HG03135 (cell line): ENCODE measurements at regions not wholly inside any gene's neighbourhood (a gene's known extent, or its start where the extent isn't known, plus 50 kb on each side); places are given as distances from the start of the nearest gene placed in this dataset.

Source experiments
- ATAC-seq: cut with Tn5 transposase; IDR thresholded peaks from one replicate; pipeline ENCODE4 v1.9.1; 2021; ENCODE audit warnings: mild to moderate bottlenecking, moderate library complexity; ENCODE audit not compliant: unreplicated experiment

DNA sequence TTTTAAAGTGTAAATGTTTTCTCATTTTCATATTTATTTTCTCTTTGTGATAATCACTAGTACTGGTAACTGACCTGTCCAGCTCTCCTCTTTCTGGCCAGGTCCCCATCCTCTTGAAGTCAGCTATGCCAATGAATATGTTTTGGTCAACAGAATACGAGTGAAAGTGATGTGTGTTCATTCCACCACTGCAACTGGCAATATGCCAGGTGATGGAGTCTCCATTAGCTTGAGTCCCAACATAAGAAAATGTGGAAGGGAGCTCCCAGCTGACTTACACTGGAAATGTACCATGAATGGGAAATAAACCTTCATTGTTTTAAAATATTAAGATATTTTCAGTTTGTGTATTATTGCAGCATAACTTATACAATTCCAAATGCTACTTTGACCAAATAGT, 75.8 kb downstream of the CCDC34 start:
- no peak for ATAC-seq

GRCh38 chr11:27285761-27286160, 77.3 kb downstream of the CCDC34 start:
- no peak for ATAC-seq

GRCh38 chr11:27282806-27283205, 80.2 kb downstream of the CCDC34 start:
- ATAC-seq = no peak

DNA sequence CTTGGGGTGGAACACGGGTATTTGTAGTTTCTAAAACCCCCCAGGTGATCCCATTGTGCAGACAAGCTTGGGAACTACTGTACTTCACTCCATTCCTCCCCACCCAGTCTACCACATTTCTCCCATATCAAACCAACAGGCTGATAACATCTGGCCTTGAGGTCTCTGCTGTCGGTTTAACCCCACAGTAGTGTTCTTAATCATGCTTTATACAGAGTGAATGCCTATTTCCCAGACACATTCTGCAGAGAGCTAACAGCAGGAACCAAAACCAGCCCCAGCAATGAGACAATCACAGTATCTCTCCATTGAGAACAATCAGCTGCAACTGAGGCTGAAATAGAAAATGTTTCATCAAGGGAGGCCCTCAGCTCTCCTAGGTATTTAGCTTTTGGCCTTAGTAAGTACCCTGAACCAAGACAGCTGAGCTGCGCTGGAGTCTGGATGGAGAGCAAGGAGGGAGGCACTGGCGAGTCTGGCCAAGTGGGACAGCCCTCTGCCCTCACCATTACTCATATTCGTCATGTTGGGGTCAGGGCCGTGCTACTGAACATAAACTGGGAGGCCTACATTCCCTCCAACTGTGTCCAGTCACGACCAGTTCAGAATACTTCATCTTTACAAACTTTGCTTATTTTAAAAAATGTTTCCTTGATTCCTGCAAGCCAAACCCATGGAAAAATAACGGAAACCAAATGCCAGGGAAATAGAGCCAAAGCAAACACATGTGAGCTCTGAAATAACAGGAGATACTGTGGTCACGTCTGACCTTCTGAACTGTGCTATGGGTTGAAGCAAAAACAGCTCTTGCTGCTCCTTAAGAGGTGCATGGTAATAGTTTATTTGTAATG, 81.0 kb downstream of the CCDC34 start:
- no peak for ATAC-seq

DNA sequence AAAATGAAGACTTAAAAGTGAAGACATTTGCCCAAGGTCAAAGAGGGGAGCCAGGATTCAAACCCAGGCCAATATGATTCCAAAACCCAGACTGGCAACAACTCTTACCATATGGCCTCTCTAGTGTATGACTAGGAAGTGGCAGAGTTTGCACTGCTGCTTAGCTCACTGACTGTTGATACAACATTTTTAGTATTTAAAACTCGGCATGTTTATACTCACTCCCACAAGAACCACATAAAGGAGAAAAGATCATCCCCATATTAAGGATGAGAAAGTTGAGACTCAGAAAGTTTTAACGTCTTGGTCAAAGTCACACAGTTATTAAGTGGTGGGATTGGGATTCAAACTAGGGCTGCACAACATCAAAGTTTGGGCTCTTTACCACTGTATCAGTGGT, 81.7 kb downstream of the CCDC34 start:
- ATAC-seq = no peak

DNA sequence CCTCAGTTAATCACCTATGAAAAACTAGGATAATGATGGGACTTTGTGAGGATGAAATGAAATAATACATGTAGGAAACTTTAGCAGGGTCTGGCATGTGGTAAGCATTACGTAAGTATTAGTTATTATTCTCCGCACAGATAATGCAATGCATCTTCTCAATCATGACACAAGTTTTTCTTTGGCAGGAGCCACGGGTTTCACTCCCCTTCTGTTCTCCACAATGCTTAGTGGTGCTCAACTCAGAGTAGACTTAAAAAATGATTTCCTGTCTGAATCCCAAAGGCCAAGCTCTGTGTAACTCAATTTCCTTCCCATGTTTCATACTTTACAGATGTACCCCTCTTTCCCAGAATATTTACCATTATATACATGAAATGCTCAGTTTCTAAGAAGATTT, 82.9 kb downstream of the CCDC34 start:
- no peak for ATAC-seq

DNA sequence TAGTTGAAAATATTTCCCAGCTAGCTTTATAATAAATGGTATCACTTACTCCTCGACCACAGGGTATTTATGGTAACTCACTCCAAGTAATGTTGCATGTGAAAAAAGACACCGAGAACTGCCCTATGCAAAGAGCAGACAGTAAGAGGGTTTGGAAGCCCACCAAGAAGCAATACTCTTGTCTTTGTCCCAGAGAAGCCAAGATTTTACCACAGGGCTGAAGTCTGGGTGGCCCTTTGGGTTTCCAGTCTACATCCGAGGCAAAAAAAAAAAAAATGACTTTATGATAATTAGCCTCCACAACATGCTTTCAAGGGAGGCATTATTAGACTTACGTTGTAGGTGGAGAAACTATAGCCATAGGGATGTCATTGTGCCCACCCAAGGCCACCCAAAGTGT, 83.6 kb downstream of the CCDC34 start:
- ATAC-seq = no peak

DNA sequence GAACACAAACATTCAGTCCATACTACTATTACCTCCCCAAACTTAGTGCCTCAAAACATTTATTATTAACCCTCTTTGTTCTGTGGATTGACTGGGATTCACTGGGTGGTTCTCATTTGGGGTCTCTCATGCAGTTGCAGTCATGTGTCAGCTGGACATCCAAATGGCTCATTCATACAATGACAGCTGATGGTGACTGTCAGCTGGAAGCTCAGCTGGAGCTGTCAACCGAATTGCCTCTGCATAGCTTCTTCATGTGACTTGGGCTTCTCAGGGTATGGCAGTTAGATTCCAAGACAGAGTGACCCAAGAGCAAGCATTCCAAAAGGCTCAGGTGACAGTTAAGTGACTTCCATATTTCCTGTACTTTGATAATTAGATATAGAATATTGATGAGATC, 85.2 kb downstream of the CCDC34 start:
- ATAC-seq = no peak

GRCh38 chr11:27276141-27276540, 86.9 kb downstream of the CCDC34 start:
- ATAC-seq = no peak

DNA sequence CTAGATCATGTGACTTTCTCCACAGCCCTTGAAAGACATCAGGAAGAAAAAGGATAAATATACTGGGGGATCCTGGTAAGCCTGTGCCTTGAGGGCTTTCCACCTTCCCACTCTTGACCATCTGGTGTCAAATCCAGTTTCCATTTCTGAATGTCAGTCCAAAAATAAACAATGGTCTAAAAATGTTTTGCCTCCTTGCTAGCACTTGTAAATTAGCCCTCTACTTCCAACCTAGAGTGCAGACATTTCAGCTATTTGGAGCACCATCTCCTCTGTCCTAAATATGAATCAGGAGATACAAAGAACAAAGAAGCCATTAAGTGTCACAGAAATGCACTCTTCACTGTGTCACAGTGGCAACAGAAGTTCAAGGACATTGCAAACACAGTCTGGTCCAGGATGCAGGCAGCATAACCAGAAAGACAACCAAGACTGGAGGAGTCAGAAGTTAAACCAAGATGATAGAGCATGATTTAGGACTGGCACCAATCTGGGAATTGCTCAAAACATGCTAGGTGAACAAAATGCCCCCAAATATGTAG, 88.1 kb downstream of the CCDC34 start:
- no peak for ATAC-seq

DNA sequence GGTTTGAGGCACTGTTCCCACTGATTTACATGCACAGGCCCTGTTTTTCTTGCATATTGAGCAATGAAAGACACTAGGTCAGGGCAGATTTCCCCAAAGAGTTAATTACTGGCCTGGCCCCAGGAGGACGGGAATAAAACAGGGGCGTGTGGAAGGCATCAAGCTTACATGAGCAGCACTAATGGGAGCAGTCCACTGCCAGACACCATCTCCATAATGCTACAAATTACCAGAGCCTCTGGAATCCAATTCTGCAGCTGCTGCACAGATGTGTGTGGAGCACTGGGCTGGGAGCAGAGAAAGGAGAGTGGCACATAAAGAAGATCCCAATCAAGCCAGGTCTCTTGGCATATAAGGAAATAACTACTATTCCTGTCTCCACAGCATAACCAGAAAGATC, 96.9 kb downstream of the CCDC34 start:
- no peak for ATAC-seq

DNA sequence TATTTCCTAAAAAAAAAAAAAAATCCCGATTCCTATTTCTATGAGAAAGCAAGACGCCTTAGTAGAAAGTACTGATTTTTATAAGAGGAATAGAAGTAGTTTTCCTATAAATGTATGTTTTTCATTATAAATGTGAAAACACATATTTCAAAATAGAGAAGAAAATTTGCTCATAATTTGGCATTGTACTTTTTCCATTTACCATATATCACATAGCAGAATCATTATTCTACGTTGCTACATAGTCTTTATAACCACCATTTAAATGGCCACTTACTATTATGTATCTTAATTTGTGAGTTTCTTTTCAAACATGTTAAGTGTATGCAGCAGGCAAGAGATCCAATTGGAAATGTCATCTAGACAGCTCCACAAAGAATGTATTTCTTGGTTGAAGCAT, 99.0 kb downstream of the CCDC34 start:
- ATAC-seq = no peak

DNA sequence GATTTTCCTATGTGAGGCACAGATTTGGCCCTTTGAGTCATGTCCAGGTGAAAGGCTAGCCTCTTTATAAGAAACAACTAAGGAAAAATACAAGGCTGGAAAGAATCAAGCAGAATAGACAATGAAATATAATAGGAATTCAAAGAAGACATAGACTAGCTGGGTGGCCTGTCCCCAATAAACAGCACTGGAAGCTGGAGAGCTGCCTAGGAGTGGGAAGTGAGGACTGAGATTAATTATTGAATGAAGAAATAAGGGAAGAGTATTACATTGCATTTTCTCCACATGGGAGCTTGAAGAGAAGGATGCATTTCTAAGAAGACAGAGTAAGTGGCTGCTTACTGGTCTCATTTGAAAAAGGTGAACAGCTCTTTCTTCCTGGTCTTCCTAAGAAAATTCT, 100.0 kb downstream of the CCDC34 start:
- no peak for ATAC-seq

- no peak for ATAC-seq
Measured at GRCh38 chr11:27255447-27255828, 107.6 kb downstream of the CCDC34 start.

- no peak for ATAC-seq
Measured at GRCh38 chr11:27254744-27255446, 108.1 kb downstream of the CCDC34 start.

DNA sequence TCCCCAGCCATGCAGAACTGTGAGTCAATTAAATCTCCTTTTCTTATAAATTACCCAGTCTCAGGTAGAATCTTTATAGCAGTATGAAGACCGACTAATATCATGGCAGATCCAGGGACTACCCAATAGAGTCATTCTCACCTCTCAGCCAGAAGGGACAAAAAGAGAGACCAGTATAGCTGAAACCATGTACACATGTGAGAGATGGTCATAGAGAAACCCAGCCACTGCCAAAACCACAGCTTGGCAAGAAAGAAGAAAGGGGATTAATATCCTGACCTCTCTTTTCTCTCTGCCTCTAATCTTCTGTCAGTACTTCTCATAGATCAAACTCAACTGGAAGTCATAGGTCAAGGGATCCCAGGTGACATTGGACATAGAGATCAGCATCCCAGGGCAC, 109.8 kb downstream of the CCDC34 start:
- no peak for ATAC-seq

- ATAC-seq = no peak
Measured at GRCh38 chr11:27250867-27251665, 111.9 kb downstream of the CCDC34 start.

DNA sequence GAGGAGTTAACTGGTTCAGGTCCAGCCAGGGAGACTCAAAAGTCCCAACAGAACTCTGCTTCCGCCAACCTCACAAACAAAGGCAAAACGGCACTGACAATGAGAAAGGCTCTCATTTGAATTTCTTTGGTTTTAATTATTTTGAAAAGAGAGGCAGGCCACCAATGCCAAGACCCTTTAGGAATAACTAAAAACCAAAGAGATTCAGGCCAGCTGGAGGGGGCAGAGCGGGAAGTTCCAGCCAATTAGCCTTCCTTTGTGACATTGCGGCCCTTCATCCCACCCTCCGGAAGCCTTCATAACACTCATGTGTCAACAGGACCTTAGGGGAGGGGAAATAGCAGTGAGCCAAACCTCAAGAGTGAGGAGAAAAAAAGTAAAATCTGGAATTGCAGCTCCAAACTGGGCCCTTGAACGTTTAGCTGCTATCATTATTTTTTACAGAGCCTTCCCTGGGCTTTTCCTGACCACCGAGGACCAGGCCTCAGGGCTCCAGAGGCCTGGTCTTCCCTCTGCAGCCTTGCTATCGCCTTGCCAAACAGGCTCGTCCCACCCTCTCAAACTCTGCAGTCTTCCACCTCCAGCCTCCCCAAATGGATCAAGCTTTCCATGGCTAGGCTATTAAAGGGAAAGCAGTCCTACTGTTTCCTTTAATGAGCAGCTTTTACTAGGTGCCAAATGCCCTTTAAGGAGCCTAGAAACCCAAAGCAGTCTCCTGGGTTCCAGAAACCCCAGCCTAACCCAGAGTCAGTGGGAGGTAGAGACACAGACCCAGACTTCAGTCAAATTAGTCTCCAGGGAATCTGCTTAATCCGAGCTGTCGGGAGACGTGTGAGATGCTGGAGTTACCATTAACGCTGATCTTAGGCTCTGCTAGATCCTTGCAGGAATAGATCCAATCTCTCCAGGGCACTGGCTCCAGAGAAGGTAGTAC, 114.2 kb downstream of the CCDC34 start:
- ATAC-seq = no peak

DNA sequence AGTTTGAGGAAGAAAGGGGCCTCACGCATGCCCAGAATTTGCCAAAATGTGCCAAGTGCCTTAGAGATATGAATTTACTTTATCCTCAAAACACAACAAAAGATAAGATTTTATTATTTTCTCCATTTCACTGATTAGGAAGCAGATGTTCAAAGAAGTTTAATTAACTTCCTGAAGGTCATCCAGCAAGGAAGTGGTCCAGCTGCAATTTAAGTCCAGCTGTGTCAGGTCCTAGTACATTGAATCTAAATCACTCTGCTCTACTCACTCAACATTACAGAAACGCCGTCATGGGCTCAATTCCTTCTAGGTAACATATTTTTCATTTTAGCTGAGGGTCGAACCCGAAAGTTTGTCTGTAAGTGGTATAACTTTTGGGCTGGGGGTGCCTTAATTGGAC, 115.4 kb downstream of the CCDC34 start:
- ATAC-seq = no peak

GRCh38 chr11:27246925-27247324, 116.1 kb downstream of the CCDC34 start:
- no peak for ATAC-seq
